GM18868 (cell line): ENCODE measurements at regions not wholly inside any gene's neighbourhood (a gene's known extent, or its start where the extent isn't known, plus 50 kb on each side); places are given as distances from the start of the nearest gene placed in this dataset.

Experiments used
- ATAC-seq: cut with Tn5 transposase; IDR thresholded peaks from one replicate; pipeline ENCODE4 v1.9.1; 2021; ENCODE audit warnings: mild to moderate bottlenecking, moderate library complexity; ENCODE audit not compliant: unreplicated experiment

- no peak for ATAC-seq
These were observed 331.0 kb upstream of the PCDH10 start for GRCh38 chr4:132818091-132818490.

GRCh38 chr4:132823419-132823818 is 325.7 kb upstream of the PCDH10 start:
- no peak for ATAC-seq

- no peak for ATAC-seq
These were observed 324.3 kb upstream of the PCDH10 start for GRCh38 chr4:132824761-132825160.

- ATAC-seq: peak; percentile 94
These were observed 321.6 kb upstream of the PCDH10 start for GRCh38 chr4:132827522-132827921.

GRCh38 chr4:132838244-132838643 is 310.9 kb upstream of the PCDH10 start:
- ATAC-seq: no peak

- no peak for ATAC-seq
These were observed 310.0 kb upstream of the PCDH10 start for GRCh38 chr4:132839070-132839469.

GRCh38 chr4:132859929-132860328 is 289.2 kb upstream of the PCDH10 start:
- ATAC-seq: no peak

- ATAC-seq: no peak
These were observed 288.1 kb upstream of the PCDH10 start for GRCh38 chr4:132860976-132861375.

- no peak for ATAC-seq
These were observed 285.5 kb upstream of the PCDH10 start for GRCh38 chr4:132863619-132864018.

GRCh38 chr4:132865458-132865857 is 283.6 kb upstream of the PCDH10 start:
- no peak for ATAC-seq

- ATAC-seq: no peak
These were observed 283.2 kb upstream of the PCDH10 start for GRCh38 chr4:132865922-132866321.

- ATAC-seq: no peak
These were observed 282.5 kb upstream of the PCDH10 start for GRCh38 chr4:132866616-132867015.

GRCh38 chr4:132893787-132894186 is 255.3 kb upstream of the PCDH10 start:
- no peak for ATAC-seq

- ATAC-seq: no peak
These were observed 247.9 kb upstream of the PCDH10 start for GRCh38 chr4:132901224-132901623.

- ATAC-seq: no peak
These were observed 238.8 kb upstream of the PCDH10 start for GRCh38 chr4:132910229-132910748.

- no peak for ATAC-seq
These were observed 231.0 kb upstream of the PCDH10 start for GRCh38 chr4:132918096-132918495.

GRCh38 chr4:132923516-132923915 is 225.6 kb upstream of the PCDH10 start:
- no peak for ATAC-seq

- no peak for ATAC-seq
These were observed 214.2 kb upstream of the PCDH10 start for GRCh38 chr4:132934911-132935310.

GRCh38 chr4:132955146-132955545 is 193.9 kb upstream of the PCDH10 start:
- no peak for ATAC-seq

- ATAC-seq: no peak
These were observed 192.1 kb upstream of the PCDH10 start for GRCh38 chr4:132956962-132957361.

GRCh38 chr4:132958457-132959263 is 190.4 kb upstream of the PCDH10 start:
- ATAC-seq: no peak

GRCh38 chr4:132981611-132982010 is 167.5 kb upstream of the PCDH10 start:
- ATAC-seq: no peak

- no peak for ATAC-seq
These were observed 166.9 kb upstream of the PCDH10 start for GRCh38 chr4:132982151-132982550.
